WTC11 (cell line): ENCODE measurements at regions not wholly inside any gene's neighbourhood (a gene's known extent, or its start where the extent isn't known, plus 50 kb on each side); places are given as distances from the start of the nearest gene placed in this dataset.

ENCODE experiments used
- ATAC-seq: fragments of 200-7000 bp; cut with Tn5 transposase; 2 replicates; pipeline ENCODE4 v1.10.0; 2021; ENCODE audit warnings: mild to moderate bottlenecking, moderate library complexity
- CTCF ChIA-PET: fragments of 300-600 bp; sonication (Branson Sonifier 250); formaldehyde crosslinking; loops from one replicate; lab custom pipeline; 2021; ENCODE audit warnings: antibody characterized with exemption; lab: Charles Lee
- POLR2A ChIA-PET: fragments of 350-600 bp; sonication (Branson Sonifier 250); formaldehyde crosslinking; loops from one replicate; lab custom pipeline; 2021; ENCODE audit warnings: antibody characterized with exemption; lab: Charles Lee
- DNase-seq: peaks from one replicate; pipeline ENCODE4 v3.0.0; 2021; ENCODE audit warnings: low spot score
- H3K27ac Mint-ChIP-seq: 2 replicates; pipeline ENCODE4 v1.8.0; 2021; ENCODE audit warnings: mixed read lengths
- H3K27me3 Mint-ChIP-seq: 2 replicates; pipeline ENCODE4 v1.8.0; 2021; ENCODE audit warnings: low read depth, mild to moderate bottlenecking, moderate library complexity, mixed read lengths
- H3K36me3 Mint-ChIP-seq: 2 replicates; pipeline ENCODE4 v1.8.0; 2021; ENCODE audit warnings: mixed read lengths
- H3K4me1 Mint-ChIP-seq: 2 replicates; pipeline ENCODE4 v1.8.0; 2022; ENCODE audit warnings: mixed read lengths
- H3K4me3 Mint-ChIP-seq: 2 replicates; pipeline ENCODE4 v1.8.0; 2021; ENCODE audit warnings: mild to moderate bottlenecking, moderate library complexity, mixed read lengths
- H3K9me3 Mint-ChIP-seq: 2 replicates; pipeline ENCODE4 v1.8.0; 2021; ENCODE audit warnings: mixed read lengths
- CBFB ChIP-seq: sonication (generic); formaldehyde crosslinking; IDR thresholded peaks from 2 replicates; pipeline ENCODE4 v1.8.1; 2022; ENCODE audit warnings: mild to moderate bottlenecking, low read depth, missing genetic modification reagents
- E2F5 ChIP-seq: sonication (generic); formaldehyde crosslinking; IDR thresholded peaks from 2 replicates; pipeline ENCODE4 v1.8.1; 2022; ENCODE audit warnings: mild to moderate bottlenecking, moderate library complexity, missing genetic modification reagents
- ELF4 ChIP-seq: sonication (generic); formaldehyde crosslinking; IDR thresholded peaks from 2 replicates; pipeline ENCODE4 v1.8.1; 2022; ENCODE audit warnings: low read depth, mild to moderate bottlenecking, moderate library complexity, missing genetic modification reagents
- FOXP1 ChIP-seq: sonication (generic); formaldehyde crosslinking; IDR thresholded peaks from 2 replicates; pipeline ENCODE4 v1.8.0; 2022; ENCODE audit warnings: missing genetic modification reagents, mild to moderate bottlenecking, moderate library complexity, borderline replicate concordance
- GRHL2 ChIP-seq: fragments of 250-450 bp; sonication (Bioruptor Pico); IDR thresholded peaks from 2 replicates; pipeline ENCODE4 v1.8.0; 2022; ENCODE audit warnings: mild to moderate bottlenecking, moderate library complexity; ENCODE audit not compliant: insufficient replicate concordance, severe bottlenecking
- MLX ChIP-seq: sonication (generic); formaldehyde crosslinking; IDR thresholded peaks from 2 replicates; pipeline ENCODE4 v1.8.1; 2023; ENCODE audit warnings: mild to moderate bottlenecking, missing genetic modification reagents, moderate library complexity
- NFE2L1 ChIP-seq: sonication (generic); formaldehyde crosslinking; IDR thresholded peaks from 2 replicates; pipeline ENCODE4 v1.8.1; 2023; ENCODE audit warnings: missing genetic modification reagents
- PREB ChIP-seq: sonication (generic); formaldehyde crosslinking; IDR thresholded peaks from 2 replicates; pipeline ENCODE4 v1.8.1; 2022; ENCODE audit warnings: mild to moderate bottlenecking, missing genetic modification reagents, moderate library complexity, borderline replicate concordance
- RELA ChIP-seq: sonication (generic); formaldehyde crosslinking; IDR thresholded peaks from 2 replicates; pipeline ENCODE4 v1.8.1; 2022; ENCODE audit warnings: missing genetic modification reagents, mild to moderate bottlenecking, borderline replicate concordance
- SMAD3 ChIP-seq: sonication (generic); formaldehyde crosslinking; IDR thresholded peaks from 2 replicates; pipeline ENCODE4 v1.8.0; 2022; ENCODE audit warnings: missing genetic modification reagents, mild to moderate bottlenecking, borderline replicate concordance
- SOX15 ChIP-seq: fragments of 250-450 bp; sonication (Bioruptor Pico); IDR thresholded peaks from 2 replicates; pipeline ENCODE4 v1.9.0; 2021; ENCODE audit warnings: mild to moderate bottlenecking
- ZBTB21 ChIP-seq: sonication (generic); formaldehyde crosslinking; IDR thresholded peaks from 2 replicates; pipeline ENCODE4 v1.8.1; 2023; ENCODE audit warnings: mild to moderate bottlenecking, missing genetic modification reagents, borderline replicate concordance
- ZNF671 ChIP-seq: fragments of 250-450 bp; sonication (Bioruptor Pico); IDR thresholded peaks from 2 replicates; pipeline ENCODE4 v1.8.0; 2021; ENCODE audit warnings: mild to moderate bottlenecking
- TF ChIP-seq, protein P1 (sequence below): fragments of 200-600 bp; IDR thresholded peaks from 2 replicates; pipeline ENCODE4 v1.8.0; 2022; ENCODE audit warnings: antibody characterized with exemption
- TF ChIP-seq, protein P2 (sequence below): fragments of 250-450 bp; sonication (Bioruptor Pico); IDR thresholded peaks from 2 replicates; pipeline ENCODE4 v1.9.0; 2021; ENCODE audit warnings: mild to moderate bottlenecking
- TF ChIP-seq, protein P3 (sequence below): sonication (generic); formaldehyde crosslinking; IDR thresholded peaks from 2 replicates; pipeline ENCODE4 v1.8.1; 2023; ENCODE audit warnings: mild to moderate bottlenecking, moderate library complexity, missing genetic modification reagents
- TF ChIP-seq, protein P4 (sequence below): fragments of 250-450 bp; sonication (Bioruptor Pico); IDR thresholded peaks from 2 replicates; pipeline ENCODE4 v1.9.0; 2021; ENCODE audit warnings: moderate library complexity, mild to moderate bottlenecking, inconsistent platforms, borderline replicate concordance
- TF ChIP-seq, protein P5 (sequence below): sonication (generic); formaldehyde crosslinking; IDR thresholded peaks from 2 replicates; pipeline ENCODE4 v1.8.1; 2022; ENCODE audit warnings: missing genetic modification reagents, borderline replicate concordance
- TF ChIP-seq, protein P6 (sequence below): sonication (generic); formaldehyde crosslinking; IDR thresholded peaks from 2 replicates; pipeline ENCODE4 v1.8.0; 2023; ENCODE audit warnings: missing genetic modification reagents
- TF ChIP-seq, protein P7 (sequence below): sonication (generic); formaldehyde crosslinking; IDR thresholded peaks from 2 replicates; pipeline ENCODE4 v1.8.0; 2022; ENCODE audit warnings: mild to moderate bottlenecking, missing genetic modification reagents

DNA sequence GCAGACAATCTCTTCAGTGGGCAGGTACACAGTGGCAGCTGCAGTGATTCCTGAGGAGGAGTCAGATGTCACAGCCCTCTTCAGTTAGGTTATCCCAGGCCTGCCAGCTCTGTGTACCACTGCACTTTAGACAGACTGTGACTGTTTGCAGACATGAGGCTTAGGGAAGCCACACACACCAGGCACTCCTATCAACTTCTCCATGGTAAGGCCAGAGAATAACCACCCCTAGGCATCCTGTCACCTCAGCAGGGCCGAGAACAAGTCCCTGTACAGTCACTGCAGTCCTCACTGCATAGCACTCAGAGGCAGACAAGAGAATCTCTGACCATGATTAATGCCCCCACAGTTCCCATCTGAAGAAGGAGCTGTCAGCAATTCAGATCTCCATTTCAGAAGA, 296.5 kb downstream of the GALC start:
- no peaks in the 10 kb centered on the region for H3K4me1 Mint-ChIP-seq
- H3K27ac Mint-ChIP-seq, result no peak overlapping the region
- DNase-seq, result no peak
- H3K9me3 Mint-ChIP-seq, result no peaks in the 10 kb centered on the region
- no peaks in the 10 kb centered on the region for H3K36me3 Mint-ChIP-seq
- no peak for ATAC-seq
- CTCF ChIA-PET, result interaction anchor here (0.9 to 1.3 kb wide), 2 partner anchors 16 to 49 kb away, joined by 3 read pairs; no protein-coding TSS in a partner anchor
- POLR2A ChIA-PET, result interaction anchor here (0.5 kb wide), 1 partner anchor 32 kb away, joined by 3 read pairs; no protein-coding TSS in a partner anchor
- TF ChIP-seq SMAD3 (no peak), NFE2L1 (no peak), MLX (CRISPR knock-in tag) (no peak), SOX15 (no peak), E2F5 (CRISPR knock-in tag) (no peak), PREB (no peak), ELF4 (CRISPR knock-in tag) (no peak), GRHL2 (CRISPR knock-in tag) (no peak), ZBTB21 (CRISPR knock-in tag) (no peak), ZNF671 (CRISPR knock-in tag) (no peak), FOXP1 (CRISPR knock-in tag) (no peak), RELA (CRISPR knock-in tag) (no peak), CBFB (no peak)
- TF ChIP-seq, protein P1, sequence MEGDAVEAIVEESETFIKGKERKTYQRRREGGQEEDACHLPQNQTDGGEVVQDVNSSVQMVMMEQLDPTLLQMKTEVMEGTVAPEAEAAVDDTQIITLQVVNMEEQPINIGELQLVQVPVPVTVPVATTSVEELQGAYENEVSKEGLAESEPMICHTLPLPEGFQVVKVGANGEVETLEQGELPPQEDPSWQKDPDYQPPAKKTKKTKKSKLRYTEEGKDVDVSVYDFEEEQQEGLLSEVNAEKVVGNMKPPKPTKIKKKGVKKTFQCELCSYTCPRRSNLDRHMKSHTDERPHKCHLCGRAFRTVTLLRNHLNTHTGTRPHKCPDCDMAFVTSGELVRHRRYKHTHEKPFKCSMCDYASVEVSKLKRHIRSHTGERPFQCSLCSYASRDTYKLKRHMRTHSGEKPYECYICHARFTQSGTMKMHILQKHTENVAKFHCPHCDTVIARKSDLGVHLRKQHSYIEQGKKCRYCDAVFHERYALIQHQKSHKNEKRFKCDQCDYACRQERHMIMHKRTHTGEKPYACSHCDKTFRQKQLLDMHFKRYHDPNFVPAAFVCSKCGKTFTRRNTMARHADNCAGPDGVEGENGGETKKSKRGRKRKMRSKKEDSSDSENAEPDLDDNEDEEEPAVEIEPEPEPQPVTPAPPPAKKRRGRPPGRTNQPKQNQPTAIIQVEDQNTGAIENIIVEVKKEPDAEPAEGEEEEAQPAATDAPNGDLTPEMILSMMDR, result no peak
- TF ChIP-seq, protein P2, sequence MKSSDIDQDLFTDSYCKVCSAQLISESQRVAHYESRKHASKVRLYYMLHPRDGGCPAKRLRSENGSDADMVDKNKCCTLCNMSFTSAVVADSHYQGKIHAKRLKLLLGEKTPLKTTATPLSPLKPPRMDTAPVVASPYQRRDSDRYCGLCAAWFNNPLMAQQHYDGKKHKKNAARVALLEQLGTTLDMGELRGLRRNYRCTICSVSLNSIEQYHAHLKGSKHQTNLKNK (CRISPR knock-in tag), result no peak
- TF ChIP-seq, protein P3, sequence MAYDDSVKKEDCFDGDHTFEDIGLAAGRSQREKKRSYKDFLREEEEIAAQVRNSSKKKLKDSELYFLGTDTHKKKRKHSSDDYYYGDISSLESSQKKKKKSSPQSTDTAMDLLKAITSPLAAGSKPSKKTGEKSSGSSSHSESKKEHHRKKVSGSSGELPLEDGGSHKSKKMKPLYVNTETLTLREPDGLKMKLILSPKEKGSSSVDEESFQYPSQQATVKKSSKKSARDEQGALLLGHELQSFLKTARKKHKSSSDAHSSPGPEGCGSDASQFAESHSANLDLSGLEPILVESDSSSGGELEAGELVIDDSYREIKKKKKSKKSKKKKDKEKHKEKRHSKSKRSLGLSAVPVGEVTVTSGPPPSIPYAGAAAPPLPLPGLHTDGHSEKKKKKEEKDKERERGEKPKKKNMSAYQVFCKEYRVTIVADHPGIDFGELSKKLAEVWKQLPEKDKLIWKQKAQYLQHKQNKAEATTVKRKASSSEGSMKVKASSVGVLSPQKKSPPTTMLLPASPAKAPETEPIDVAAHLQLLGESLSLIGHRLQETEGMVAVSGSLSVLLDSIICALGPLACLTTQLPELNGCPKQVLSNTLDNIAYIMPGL (CRISPR knock-in tag), result no peak
- TF ChIP-seq, protein P4, sequence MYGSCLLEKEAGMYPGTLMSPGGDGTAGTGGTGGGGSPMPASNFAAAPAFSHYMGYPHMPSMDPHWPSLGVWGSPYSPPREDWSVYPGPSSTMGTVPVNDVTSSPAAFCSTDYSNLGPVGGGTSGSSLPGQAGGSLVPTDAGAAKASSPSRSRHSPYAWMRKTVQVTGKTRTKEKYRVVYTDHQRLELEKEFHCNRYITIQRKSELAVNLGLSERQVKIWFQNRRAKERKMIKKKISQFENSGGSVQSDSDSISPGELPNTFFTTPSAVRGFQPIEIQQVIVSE (CRISPR knock-in tag), result no peak
- TF ChIP-seq, protein P5, sequence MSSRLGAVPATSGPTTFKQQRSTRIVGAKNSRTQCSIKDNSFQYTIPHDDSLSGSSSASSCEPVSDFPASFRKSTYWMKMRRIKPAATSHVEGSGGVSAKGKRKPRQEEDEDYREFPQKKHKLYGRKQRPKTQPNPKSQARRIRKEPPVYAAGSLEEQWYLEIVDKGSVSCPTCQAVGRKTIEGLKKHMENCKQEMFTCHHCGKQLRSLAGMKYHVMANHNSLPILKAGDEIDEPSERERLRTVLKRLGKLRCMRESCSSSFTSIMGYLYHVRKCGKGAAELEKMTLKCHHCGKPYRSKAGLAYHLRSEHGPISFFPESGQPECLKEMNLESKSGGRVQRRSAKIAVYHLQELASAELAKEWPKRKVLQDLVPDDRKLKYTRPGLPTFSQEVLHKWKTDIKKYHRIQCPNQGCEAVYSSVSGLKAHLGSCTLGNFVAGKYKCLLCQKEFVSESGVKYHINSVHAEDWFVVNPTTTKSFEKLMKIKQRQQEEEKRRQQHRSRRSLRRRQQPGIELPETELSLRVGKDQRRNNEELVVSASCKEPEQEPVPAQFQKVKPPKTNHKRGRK, result no peak
- TF ChIP-seq, protein P6, sequence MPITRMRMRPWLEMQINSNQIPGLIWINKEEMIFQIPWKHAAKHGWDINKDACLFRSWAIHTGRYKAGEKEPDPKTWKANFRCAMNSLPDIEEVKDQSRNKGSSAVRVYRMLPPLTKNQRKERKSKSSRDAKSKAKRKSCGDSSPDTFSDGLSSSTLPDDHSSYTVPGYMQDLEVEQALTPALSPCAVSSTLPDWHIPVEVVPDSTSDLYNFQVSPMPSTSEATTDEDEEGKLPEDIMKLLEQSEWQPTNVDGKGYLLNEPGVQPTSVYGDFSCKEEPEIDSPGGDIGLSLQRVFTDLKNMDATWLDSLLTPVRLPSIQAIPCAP (CRISPR knock-in tag), result no peak
- TF ChIP-seq, protein P7, sequence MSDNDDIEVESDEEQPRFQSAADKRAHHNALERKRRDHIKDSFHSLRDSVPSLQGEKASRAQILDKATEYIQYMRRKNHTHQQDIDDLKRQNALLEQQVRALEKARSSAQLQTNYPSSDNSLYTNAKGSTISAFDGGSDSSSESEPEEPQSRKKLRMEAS (CRISPR knock-in tag), result no peak
- no peak overlapping the region for H3K4me3 Mint-ChIP-seq
- no peaks in the 10 kb centered on the region for H3K27me3 Mint-ChIP-seq
